GM10266 (cell line): ENCODE measurements at regions not wholly inside any gene's neighbourhood (a gene's known extent, or its start where the extent isn't known, plus 50 kb on each side); places are given as distances from the start of the nearest gene placed in this dataset.

Experiments used
- DNase-seq: peaks from one replicate; pipeline ENCODE4 v3.0.0; 2012; ENCODE audit errors: extremely low spot score
- CTCF ChIP-seq: IDR thresholded peaks from 2 replicates; pipeline ENCODE4 v1.5.1; 2012; ENCODE audit warnings: mild to moderate bottlenecking, low read depth; ENCODE audit not compliant: control insufficient read depth, insufficient read depth; ENCODE audit errors: missing control alignments

- TF ChIP-seq CTCF: no peak
- no peak for DNase-seq
These were observed 130.9 kb upstream of the ADAMTS16 start for GRCh38 chr5:5009240-5009639.

- DNase-seq: no peak
- no peak for TF ChIP-seq CTCF
These were observed 129.0 kb upstream of the ADAMTS16 start for GRCh38 chr5:5011151-5011550.

DNA sequence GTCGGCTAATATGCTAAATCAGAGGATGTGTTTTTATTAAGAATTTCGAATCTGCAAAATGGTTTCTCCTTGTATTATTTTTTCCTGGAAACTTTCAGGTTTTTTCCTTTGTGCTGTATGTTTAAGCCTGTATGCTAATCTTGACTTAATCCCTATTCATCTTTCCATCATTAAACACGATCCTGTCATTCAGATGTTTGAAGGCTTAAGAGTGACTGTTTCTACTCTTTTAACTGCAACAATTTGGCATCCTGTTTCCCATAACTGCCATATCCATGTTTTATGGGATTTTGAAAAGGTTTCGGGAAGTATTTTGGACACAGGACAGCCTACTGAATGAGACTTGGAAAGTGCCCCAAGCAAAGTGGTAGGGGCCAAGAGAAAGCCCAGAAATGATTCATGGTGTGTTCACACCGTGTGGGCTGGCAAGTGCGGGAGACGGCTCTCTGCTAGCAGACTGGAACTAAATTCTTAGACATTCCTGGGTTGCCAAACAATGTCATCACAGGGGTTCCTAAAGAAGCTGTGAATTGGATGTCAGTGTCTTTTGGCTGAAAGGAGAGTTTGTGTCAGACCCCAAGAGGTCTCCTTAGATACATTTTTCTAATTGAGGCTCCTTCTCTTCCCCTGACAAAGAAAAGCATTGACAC, 125.4 kb upstream of the ADAMTS16 start:
- no peak for TF ChIP-seq CTCF
- no peak for DNase-seq

GRCh38 chr5:5017827-5018577, 122.1 kb upstream of the ADAMTS16 start:
- TF ChIP-seq CTCF: no peak
- DNase-seq: no peak

- TF ChIP-seq CTCF: no peak
- no peak for DNase-seq
These were observed 121.6 kb upstream of the ADAMTS16 start for GRCh38 chr5:5018578-5018970.

GRCh38 chr5:5021436-5021835, 118.7 kb upstream of the ADAMTS16 start:
- no peak for DNase-seq
- TF ChIP-seq CTCF: no peak

GRCh38 chr5:5025098-5025773, 114.9 kb upstream of the ADAMTS16 start:
- DNase-seq: no peak
- TF ChIP-seq CTCF: no peak
